IMR-90 (cell line): ENCODE measurements at regions not wholly inside any gene's neighbourhood (a gene's known extent, or its start where the extent isn't known, plus 50 kb on each side); places are given as distances from the start of the nearest gene placed in this dataset.

Source experiments
- ATAC-seq: fragments of 200-7000 bp; cut with Tn5 transposase; 2 replicates; pipeline ENCODE4 v1.9.1; 2020; ENCODE audit warnings: low read depth, mild to moderate bottlenecking, moderate library complexity
- BruUV-seq: library from RNA; stranded (reverse); fragments of 400-500 nt; replicated peaks from 2 replicates; lab custom pipeline; 2021; lab: Mats Ljungman, UMichigan
- CTCF ChIA-PET: fragments of 300-600 bp; formaldehyde crosslinking; extraction: SDS; loops from one replicate; lab custom pipeline; 2021; ENCODE audit warnings: antibody characterized with exemption; lab: Yijun Ruan, JAX
- POLR2A ChIA-PET: fragments of 300-600 bp; sonication (Branson Sonifier 250); formaldehyde crosslinking; loops from one replicate; lab custom pipeline; 2022; ENCODE audit warnings: antibody characterized with exemption; ENCODE audit not compliant: unreplicated experiment; lab: Charles Lee
- DNase-seq: peaks from one replicate; pipeline ENCODE4 v3.0.0; 2013
- H2AFZ ChIP-seq: replicated peaks from 2 replicates; pipeline ENCODE3; 2013; ENCODE audit warnings: low read length, mild to moderate bottlenecking; ENCODE audit not compliant: poor library complexity
- H2AK5ac ChIP-seq: 2 replicates; pipeline ENCODE4 v1.6.1; 2013; ENCODE audit warnings: low read depth, low read length, inconsistent platforms
- H2AK9ac ChIP-seq: replicated peaks from 2 replicates; pipeline ENCODE3; 2013; ENCODE audit warnings: mild to moderate bottlenecking, low read depth, low read length, moderate library complexity; ENCODE audit not compliant: poor library complexity
- H2BK120ac ChIP-seq: 2 replicates; pipeline ENCODE4 v1.6.1; 2013; ENCODE audit warnings: low read depth, low read length, inconsistent platforms
- H2BK15ac ChIP-seq: 3 replicates; pipeline ENCODE4 v1.6.1; 2013; ENCODE audit warnings: low read depth, low read length, inconsistent platforms
- H2BK20ac ChIP-seq: 2 replicates; pipeline ENCODE4 v1.6.1; 2013; ENCODE audit warnings: low read depth, mild to moderate bottlenecking, inconsistent platforms, low read length, moderate library complexity
- H2BK5ac ChIP-seq: 2 replicates; pipeline ENCODE4 v1.6.1; 2013; ENCODE audit warnings: mild to moderate bottlenecking, low read depth, low read length, inconsistent platforms; ENCODE audit not compliant: poor library complexity, severe bottlenecking
- H3K14ac ChIP-seq: replicated peaks from 2 replicates; pipeline ENCODE4 v1.6.1; 2013; ENCODE audit warnings: low read depth, low read length, inconsistent platforms
- H3K18ac ChIP-seq: 2 replicates; pipeline ENCODE4 v1.6.1; 2013; ENCODE audit warnings: low read depth, low read length, control low read depth
- H3K23ac ChIP-seq: 2 replicates; pipeline ENCODE4 v1.6.1; 2013; ENCODE audit warnings: low read depth, low read length, inconsistent platforms
- H3K27ac ChIP-seq: 2 replicates; pipeline ENCODE4 v1.5.1; 2013; ENCODE audit warnings: mild to moderate bottlenecking, control low read depth, low read length; ENCODE audit not compliant: insufficient read depth
- H3K27me3 ChIP-seq: 2 replicates; pipeline ENCODE4 v1.6.1; 2013; ENCODE audit warnings: low read length; ENCODE audit not compliant: control insufficient read depth, insufficient read depth
- H3K36me3 ChIP-seq: 2 replicates; pipeline ENCODE4 v1.6.1; 2013; ENCODE audit warnings: low read length, mixed read lengths; ENCODE audit not compliant: control insufficient read depth, insufficient read depth
- H3K4ac ChIP-seq: 2 replicates; pipeline ENCODE4 v1.6.1; 2013; ENCODE audit warnings: low read depth, low read length, inconsistent platforms
- H3K4me1 ChIP-seq: 2 replicates; pipeline ENCODE4 v1.6.1; 2013; ENCODE audit warnings: low read length, mixed read lengths; ENCODE audit not compliant: control insufficient read depth, insufficient read depth
- H3K4me2 ChIP-seq: 2 replicates; pipeline ENCODE4 v1.6.1; 2013; ENCODE audit warnings: low read depth, mild to moderate bottlenecking, control low read depth, low read length, moderate library complexity
- H3K4me3 ChIP-seq: 2 replicates; pipeline ENCODE4 v1.5.1; 2013; ENCODE audit warnings: low read depth, mild to moderate bottlenecking, control low read depth, low read length, moderate library complexity; ENCODE audit not compliant: insufficient read depth
- H3K56ac ChIP-seq: 2 replicates; pipeline ENCODE4 v1.6.1; 2013; ENCODE audit warnings: low read length, inconsistent platforms; ENCODE audit not compliant: insufficient read depth; ENCODE audit errors: extremely low read depth
- H3K79me1 ChIP-seq, 2 experiments: 2 replicates each; pipeline ENCODE4 v1.6.1; 2013; ENCODE audit warnings: low read length in 2 of 2, inconsistent platforms in 1 of 2, low read depth in 1 of 2
- H3K9ac ChIP-seq: 2 replicates; pipeline ENCODE4 v1.6.1; 2013; ENCODE audit warnings: low read depth, low read length, control low read depth
- H3K9me1 ChIP-seq: 2 replicates; pipeline ENCODE4 v1.6.1; 2013; ENCODE audit warnings: low read length, inconsistent platforms; ENCODE audit not compliant: insufficient read depth
- H3K9me3 ChIP-seq: 2 replicates; pipeline ENCODE4 v1.6.1; 2013; ENCODE audit warnings: low read length; ENCODE audit not compliant: control insufficient read depth, insufficient read depth
- H4K20me1 ChIP-seq: 2 replicates; pipeline ENCODE4 v1.6.1; 2013; ENCODE audit warnings: low read length, inconsistent platforms; ENCODE audit not compliant: insufficient read depth
- H4K5ac ChIP-seq: 2 replicates; pipeline ENCODE4 v1.6.1; 2013; ENCODE audit warnings: mild to moderate bottlenecking, low read depth, low read length, control low read depth
- H4K8ac ChIP-seq, 2 experiments: 2 replicates each; pipeline ENCODE4 v1.6.1; 2013; ENCODE audit warnings: low read depth in 2 of 2, low read length in 2 of 2, control low read depth in 1 of 2, inconsistent platforms in 1 of 2
- H4K91ac ChIP-seq: 2 replicates; pipeline ENCODE4 v1.6.1; 2013; ENCODE audit warnings: low read depth, low read length, inconsistent platforms; ENCODE audit not compliant: insufficient read depth
- POLR2A ChIP-seq: IDR thresholded peaks from 2 replicates; pipeline ENCODE4 v1.6.1; 2012; ENCODE audit warnings: mild to moderate bottlenecking, low read depth, low read length
- WGBS, 2 experiments: methylation state at CpG; one replicate each; pipeline versions ENCODE4 v1.1.5 to v1.1.7; 2013; ENCODE audit warnings: missing lambda C conversion rate in 2 of 2; ENCODE audit not compliant: insufficient read length in 1 of 2; ENCODE audit errors: extremely low coverage in 2 of 2; 5-methylcytosine and 5-hydroxymethylcytosine counted together
- dilution Hi-C: fragments of 300-500 bp; cut with HindIII; formaldehyde crosslinking; loops from one replicate; pipeline ENCODE4 v1.14.3; 2018; ENCODE audit warnings: low sequenced_read_pairs; ENCODE audit not compliant: unreplicated experiment
- in situ Hi-C: fragments of 300-500 bp; cut with MboI; formaldehyde crosslinking; loops from 3 replicates; pipeline ENCODE4 v1.14.3; 2019; ENCODE audit warnings: low sequenced_read_pairs, inconsistent platforms, mixed read lengths
- intact Hi-C: fragments of 100-400 bp; cut with micrococcal nuclease; formaldehyde crosslinking; loops from 2 replicates; pipeline ENCODE4 v1.10.0; 2022

- WGBS, 2 experiments = 100% methylated on average over 1 of the region's 3 CpGs; no CpG with 5 or more reads in 1 of the 2 experiments
- no peak overlapping the region for H4K91ac ChIP-seq
- no peak overlapping the region for H3K4me2 ChIP-seq
- H3K27me3 ChIP-seq = no peaks in the 10 kb centered on the region
- no peaks in the 10 kb centered on the region for H3K9me3 ChIP-seq
- BruUV-seq = no TSS peak
- H2BK15ac ChIP-seq = no peak overlapping the region
- no peaks in the 10 kb centered on the region for H4K20me1 ChIP-seq
- H2AFZ ChIP-seq = no peak overlapping the region
- H3K56ac ChIP-seq = no peak overlapping the region
- no peak overlapping the region for H2BK120ac ChIP-seq
- intact Hi-C loops = no loop called here
- in situ Hi-C loops = no loop called here
- no peak for DNase-seq
- peak overlapping the region; percentile 3; the same call in 1 of the 2 replicates for H2AK5ac ChIP-seq
- 0 out of 4 replicates have a peak, but pooled peaks cover 0 to 2% of the 10 kb centered on the region in 2 experiments for H3K79me1 ChIP-seq
- H3K23ac ChIP-seq = no peak overlapping the region
- no peaks in the 10 kb centered on the region for H3K36me3 ChIP-seq
- no peak overlapping the region for H2BK5ac ChIP-seq
- H3K27ac ChIP-seq = no peak overlapping the region
- no peak overlapping the region for H3K18ac ChIP-seq
- ATAC-seq = no peak
- H4K8ac ChIP-seq = no peak overlapping the region
- H4K5ac ChIP-seq = no peak overlapping the region
- no peak overlapping the region for H3K4me3 ChIP-seq
- H2BK20ac ChIP-seq = no peak overlapping the region
- peaks cover 18% of the 10 kb centered on the region for H3K4me1 ChIP-seq
- CTCF ChIA-PET = interaction anchor here (1.4 kb wide), 1 partner anchor 45 kb away, joined by 3 read pairs; no protein-coding TSS in a partner anchor
- POLR2A ChIA-PET = no interaction called here
- H3K9me1 ChIP-seq = peaks cover 16% of the 10 kb centered on the region
- H2AK9ac ChIP-seq = no peak overlapping the region
- no peak overlapping the region for H3K9ac ChIP-seq
- H3K4ac ChIP-seq = 0 out of 2 replicates have a peak overlapping the region, but pooled peaks have one; percentile 7
- no peak for TF ChIP-seq POLR2A
- dilution Hi-C loops = no loop called here
- 0 out of 2 replicates have a peak overlapping the region, but pooled peaks have one; percentile 3 for H3K14ac ChIP-seq
Observed at GRCh38 chr11:86148345-86148747, 79.5 kb upstream of the PICALM start.
